ENCODE measurements at regions not wholly inside any gene's neighbourhood (a gene's known extent, or its start where the extent isn't known, plus 50 kb on each side); places are given as distances from the start of the nearest gene placed in this dataset.

GRCh38 chr2:101549371-101549770 lies 74.5 kb upstream of the RFX8 start:
- H3K9me3 ChIP-seq: no peaks in the 10 kb centered on the region
- intact Hi-C loops (cut with DNase I): no loop called here
- DNase-seq (no peak), FAIRE-seq (no peak), ATAC-seq (no peak)
- no peak overlapping the region for H3K27ac ChIP-seq
- no peaks in the 10 kb centered on the region for H3K4me1 ChIP-seq
- TF ChIP-seq CTCF (IDR thresholded peaks at IDR 0.05): no peak
- no peaks in the 10 kb centered on the region for H3K27me3 ChIP-seq
- no peaks in the 10 kb centered on the region for H3K36me3 ChIP-seq
- 43 to 50% methylated on average over 1 of the region's 1 CpG for WGBS, 2 donors
- no peak overlapping the region for H3K4me3 ChIP-seq

GRCh38 chr2:101546376-101547058 lies 71.6 kb upstream of the RFX8 start:
- Histone ChIP-seq H3K9me3 (no peaks in the 10 kb centered on the region), H3K27me3 (no peaks in the 10 kb centered on the region), H3K4me1 (no peaks in the 10 kb centered on the region), H3K27ac (no peak overlapping the region), H3K4me3 (no peak overlapping the region), H3K36me3 (no peaks in the 10 kb centered on the region)
- DNase-seq (no peak), FAIRE-seq (no peak), ATAC-seq (no peak)
- TF ChIP-seq CTCF (IDR thresholded peaks at IDR 0.05): no peak
- intact Hi-C loops (cut with DNase I): no loop called here
- 76 to 88% methylated on average over 2 of the region's 2 CpGs for WGBS, 2 donors

GRCh38 chr2:101545950-101546349 lies 71.0 kb upstream of the RFX8 start:
- TF ChIP-seq CTCF (IDR thresholded peaks at IDR 0.05): no peak
- H3K27me3 ChIP-seq: no peaks in the 10 kb centered on the region
- ATAC-seq (no peak), DNase-seq (no peak), FAIRE-seq (no peak)
- H3K36me3 ChIP-seq: no peaks in the 10 kb centered on the region
- H3K9me3 ChIP-seq: no peaks in the 10 kb centered on the region
- H3K27ac ChIP-seq: no peak overlapping the region
- H3K4me3 ChIP-seq: no peak overlapping the region
- H3K4me1 ChIP-seq: no peaks in the 10 kb centered on the region
- intact Hi-C loops (cut with DNase I): no loop called here

GRCh38 chr2:101540518-101540917 lies 65.6 kb upstream of the RFX8 start:
- no peak for ATAC-seq

More at GRCh38 chr2:101540518-101540917, 65.6 kb upstream of the RFX8 start:
- H3K9me3 ChIP-seq: no peaks in the 10 kb centered on the region
- H3K27me3 ChIP-seq: no peaks in the 10 kb centered on the region
- DNase-seq (no peak), FAIRE-seq (no peak)
- intact Hi-C loops (cut with DNase I): no loop called here
- no peaks in the 10 kb centered on the region for H3K4me1 ChIP-seq
- no peaks in the 10 kb centered on the region for H3K36me3 ChIP-seq
- no peak overlapping the region for H3K27ac ChIP-seq
- TF ChIP-seq CTCF (IDR thresholded peaks at IDR 0.05): no peak
- no peak overlapping the region for H3K4me3 ChIP-seq
- 63 to 65% methylated on average over 3 of the region's 3 CpGs for WGBS, 2 donors
